Activated CD4-positive, CD25-positive, alpha-beta regulatory T cell (primary cell): ENCODE measurements at regions not wholly inside any gene's neighbourhood (a gene's known extent, or its start where the extent isn't known, plus 50 kb on each side); places are given as distances from the start of the nearest gene placed in this dataset.

Experiments used
- DNase-seq, 4 experiments: peaks; one replicate each; lab custom pipeline; 2025; lab: John Stamatoyannopoulos, UW

- no peak for DNase-seq
These were observed 202.1 kb upstream of the MEX3C start for GRCh38 chr18:51399491-51400122.

DNA sequence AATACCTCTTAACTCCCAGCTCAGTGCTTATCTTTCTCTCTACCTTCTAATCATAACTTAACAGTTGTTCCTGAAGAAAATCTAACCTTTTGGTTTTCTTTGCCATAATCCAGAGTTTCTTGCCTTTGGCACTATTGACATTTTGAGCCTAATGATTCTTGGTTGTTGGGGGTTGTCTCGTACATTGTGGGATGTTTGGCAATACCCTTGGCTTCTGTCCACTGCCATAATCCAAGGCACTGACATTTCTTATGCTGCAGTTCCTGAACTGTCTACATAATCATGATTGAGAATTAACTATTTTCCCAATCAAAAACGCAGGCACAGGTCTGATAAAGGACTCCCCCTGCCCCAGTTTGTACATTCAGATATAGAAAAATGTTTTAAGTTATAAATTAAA lies 203.2 kb upstream of the MEX3C start:
- no peak for DNase-seq

DNA sequence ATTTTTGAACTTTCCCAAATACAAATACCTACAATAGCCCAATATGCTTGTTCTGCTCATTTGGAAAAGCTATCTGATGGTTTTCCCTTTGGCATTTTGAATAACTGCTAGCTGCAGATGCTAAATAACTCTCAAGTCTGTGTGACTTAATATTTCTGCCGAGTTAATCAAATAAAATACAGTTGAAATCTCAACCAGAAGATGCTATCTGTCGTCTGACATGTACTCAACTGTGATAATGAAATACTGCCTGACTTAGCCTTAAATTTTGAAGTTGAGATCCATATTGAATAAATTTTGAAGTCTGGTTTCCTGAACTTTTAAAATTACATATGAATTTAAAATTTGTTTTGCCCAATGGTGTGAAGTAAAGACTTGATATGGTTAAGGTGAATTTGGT lies 204.4 kb upstream of the MEX3C start:
- no peak for DNase-seq

DNA sequence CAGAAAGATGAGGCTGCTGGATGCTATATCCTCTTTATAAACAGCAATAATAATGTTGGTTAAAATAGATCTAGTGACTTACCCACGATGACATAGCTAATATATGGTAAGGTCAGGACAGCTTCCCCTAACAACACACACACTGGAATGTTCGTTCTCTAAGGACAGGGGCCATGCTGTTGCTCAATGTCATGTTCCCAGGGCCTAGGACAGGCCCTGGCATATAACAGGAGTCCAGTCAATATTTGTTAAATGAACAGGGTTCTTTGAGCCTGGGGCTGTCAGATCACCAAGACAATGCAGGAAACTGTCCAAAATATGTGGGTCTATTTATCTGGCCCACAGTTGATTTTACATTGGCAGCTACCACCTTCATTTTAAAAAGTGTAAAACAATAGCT lies 207.1 kb upstream of the MEX3C start:
- DNase-seq, result no peak

DNA sequence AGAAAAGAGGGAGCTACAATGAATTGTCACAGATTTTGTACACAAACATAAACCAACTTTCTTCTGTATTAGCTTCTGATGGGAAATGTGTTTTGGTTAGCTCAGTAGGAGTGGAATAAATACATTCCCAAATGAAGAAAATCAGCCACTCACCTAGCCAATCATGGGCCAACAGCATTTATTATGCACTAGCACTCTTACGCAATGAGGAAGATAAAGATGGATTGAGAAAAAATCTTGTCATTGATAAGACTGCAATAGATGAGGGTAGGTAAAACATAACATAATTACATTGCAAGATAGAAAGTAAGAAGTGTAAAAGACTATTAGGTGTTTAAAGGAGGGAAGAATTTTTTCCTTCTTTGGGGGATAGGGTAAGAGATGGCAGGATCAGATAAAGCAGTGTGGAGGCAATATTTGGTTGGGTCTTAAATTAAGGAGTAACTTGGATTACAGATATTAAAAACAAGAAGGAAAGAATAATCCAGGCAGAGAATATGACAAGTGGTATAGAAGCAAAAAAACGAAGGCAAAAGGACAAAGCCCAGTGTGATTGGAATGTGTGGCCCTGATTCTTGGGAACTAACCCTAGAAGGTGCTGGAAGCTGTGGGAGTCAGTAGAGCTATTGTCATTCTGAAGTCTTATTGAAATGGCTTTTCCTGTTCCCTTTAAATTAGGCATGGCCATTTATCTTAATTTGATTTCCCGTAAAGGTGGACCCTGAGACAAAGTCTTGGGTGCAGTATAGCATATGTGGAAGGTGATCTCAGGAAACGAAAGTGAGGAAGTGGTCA lies 208.4 kb upstream of the MEX3C start:
- no peak for DNase-seq

GRCh38 chr18:51417643-51418483 lies 220.4 kb upstream of the MEX3C start:
- DNase-seq, result no peak

DNA sequence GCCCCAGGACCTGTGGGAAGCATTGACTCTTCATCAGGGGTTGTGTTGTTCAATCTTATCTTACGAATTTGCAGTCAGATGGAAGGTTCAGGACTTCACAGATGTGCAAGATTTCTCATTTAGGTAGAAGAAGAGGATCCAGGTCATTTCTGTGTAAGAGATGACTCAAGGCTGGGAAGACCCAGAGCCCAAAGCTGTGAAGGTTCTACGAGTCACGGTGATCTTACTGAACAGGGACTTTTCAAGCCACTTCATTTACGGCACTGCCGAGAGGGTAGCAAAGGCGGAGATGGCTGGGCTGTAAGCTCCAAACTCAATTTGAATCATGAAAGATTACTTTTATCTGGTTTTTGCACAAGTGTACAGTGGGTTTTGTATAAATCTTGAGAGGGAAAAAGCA lies 228.0 kb upstream of the MEX3C start:
- DNase-seq, result no peak

DNA sequence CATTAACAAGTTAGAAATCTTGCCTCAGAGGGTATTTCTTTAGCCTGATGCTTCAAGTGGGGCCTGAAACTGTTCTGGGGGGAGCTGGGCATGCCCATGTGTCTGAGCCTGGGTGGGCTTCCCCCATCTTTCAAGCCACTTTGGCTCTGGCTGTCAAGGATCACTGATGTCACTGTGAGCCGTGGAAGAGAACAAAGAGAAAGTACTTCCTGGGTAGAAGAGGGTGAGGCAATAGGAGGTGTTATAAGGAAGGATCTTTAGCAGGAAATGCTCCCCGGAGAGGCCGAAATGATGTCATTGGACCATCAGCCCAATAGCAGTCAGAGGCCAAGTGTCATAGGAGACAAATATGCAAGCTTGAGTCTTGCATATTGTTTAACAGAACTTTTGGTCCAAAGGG lies 228.4 kb upstream of the MEX3C start:
- DNase-seq, result no peak

DNA sequence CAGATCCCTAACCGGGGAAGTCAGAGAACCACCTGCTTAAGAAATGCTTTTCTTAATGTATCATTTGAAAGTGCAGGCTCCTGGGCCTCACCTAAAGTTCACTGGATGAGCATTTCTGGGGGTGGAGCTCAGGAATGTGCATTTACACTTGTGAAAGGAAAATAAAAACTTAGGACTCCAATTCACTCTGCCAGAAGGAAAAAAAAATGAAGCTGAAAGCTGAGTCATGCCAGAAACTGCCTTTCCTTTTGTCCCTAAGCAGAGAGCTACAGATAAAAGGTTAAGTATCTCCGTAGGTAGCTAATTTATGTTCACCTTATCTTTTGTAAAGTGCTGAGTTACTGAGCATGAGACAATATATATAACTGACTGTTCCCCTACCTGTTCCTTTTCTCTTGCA lies 229.5 kb upstream of the MEX3C start:
- no peak for DNase-seq

DNA sequence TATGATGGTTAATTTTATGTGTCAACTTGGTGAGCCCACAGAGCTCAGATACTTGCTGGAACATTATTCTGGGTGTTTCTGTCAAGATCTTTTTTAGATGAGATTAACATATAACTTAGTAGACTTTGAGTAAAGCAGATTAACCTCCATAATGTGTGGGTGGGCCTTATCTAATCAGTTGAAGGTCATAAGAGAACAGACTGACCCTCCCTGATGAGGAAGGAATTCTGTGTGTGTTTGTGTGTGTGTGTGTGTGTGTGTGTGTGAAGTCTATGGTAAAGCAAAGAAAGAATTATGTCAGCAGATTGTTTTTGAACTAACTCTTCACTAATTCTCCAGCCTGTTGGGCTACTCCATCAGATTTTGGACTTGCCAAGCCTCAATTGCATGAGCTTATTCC lies 232.2 kb upstream of the MEX3C start:
- DNase-seq, result no peak

GRCh38 chr18:51430538-51430937 lies 233.1 kb upstream of the MEX3C start:
- no peak for DNase-seq

DNA sequence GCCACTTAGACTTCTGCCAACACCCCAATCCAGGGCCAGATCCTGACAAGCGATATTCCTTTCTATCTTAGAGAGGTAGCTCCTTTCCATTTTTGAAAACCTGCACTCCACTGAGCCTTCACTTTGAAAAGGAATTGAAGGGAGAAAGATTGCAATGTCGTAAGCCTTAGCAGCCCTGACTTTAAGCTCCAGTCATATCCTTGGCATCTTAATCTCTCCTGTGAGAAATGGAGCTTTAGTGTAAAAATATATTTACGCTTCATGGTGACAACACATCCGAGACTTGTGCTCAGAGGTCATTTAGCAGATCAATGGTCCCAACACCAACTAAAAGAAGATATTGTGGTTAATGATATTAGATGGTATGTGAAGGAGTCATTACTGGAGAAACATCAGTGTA lies 235.8 kb upstream of the MEX3C start:
- no peak for DNase-seq

GRCh38 chr18:51433881-51434280 lies 236.4 kb upstream of the MEX3C start:
- DNase-seq, result no peak

DNA sequence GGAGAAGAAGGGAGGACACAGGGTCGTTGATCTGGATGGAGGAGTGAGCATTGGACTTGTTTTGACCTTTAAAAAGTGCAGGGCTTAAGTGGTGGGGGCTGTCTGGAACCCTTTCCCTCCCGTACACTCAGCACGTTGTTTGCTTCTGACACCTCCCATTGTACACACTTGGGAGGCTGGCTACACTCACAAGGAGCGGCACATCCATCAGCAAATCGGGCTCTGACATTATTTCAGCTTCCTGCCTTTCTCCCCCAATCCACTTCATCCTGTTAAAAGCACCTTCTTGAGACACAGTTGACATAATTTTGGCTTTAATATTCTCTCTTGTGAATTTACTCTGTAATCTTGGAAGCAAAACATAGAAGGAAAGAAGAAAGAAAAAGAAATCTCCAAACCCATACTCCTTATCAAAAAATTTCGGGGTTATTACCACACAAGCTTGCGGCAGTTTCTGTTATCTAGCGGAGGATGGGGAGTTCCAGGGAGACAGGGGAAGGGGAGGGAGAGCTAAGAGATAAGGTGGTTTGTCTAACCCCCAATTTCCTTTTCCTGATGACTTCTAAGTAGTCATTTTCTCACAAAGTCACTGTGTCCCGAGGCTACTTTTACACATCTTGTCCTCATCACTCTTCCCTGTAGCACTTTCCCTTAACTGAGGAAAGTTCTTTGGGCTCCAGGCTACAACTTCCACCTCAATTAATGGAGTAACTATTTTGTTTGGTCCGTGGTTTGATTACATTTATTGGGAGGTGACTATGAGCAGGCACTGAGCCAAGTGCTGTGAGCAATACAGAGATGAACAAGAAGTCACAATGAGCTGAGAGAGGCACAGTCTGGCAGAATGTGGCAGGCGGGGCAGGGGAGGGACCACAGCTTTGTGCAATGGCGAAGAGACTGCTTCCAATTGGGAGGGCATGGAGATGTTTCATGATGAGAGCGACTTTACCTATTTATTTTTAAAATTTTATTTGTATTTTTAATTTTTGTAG lies 240.1 kb upstream of the MEX3C start:
- DNase-seq, result no peak

DNA sequence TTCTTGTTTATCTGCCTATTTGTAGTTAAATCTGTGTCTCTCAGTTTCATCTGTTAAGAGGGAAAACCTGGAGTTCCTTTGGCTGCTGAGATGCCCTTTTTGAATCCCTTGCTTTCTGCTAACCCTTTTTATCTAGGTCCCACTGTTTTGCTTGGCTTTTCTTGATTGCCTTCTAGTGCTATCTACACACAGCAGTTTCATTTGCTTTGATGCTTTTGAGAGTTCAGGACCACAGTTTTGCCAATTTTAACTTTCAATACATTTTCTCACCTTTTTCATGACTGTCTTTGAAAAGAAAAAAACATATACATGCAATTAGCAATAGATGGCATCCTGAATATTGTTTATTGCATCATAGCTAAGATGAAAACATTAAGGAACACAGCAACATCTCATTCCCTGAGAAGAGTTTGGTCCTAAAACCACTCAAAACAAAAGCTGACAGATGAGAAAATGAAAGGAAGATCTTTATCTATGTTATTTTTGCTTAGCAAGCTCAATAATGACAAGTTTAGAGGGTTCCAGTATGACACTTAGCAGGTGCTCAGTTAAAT lies 241.4 kb upstream of the MEX3C start:
- DNase-seq, result no peak

DNA sequence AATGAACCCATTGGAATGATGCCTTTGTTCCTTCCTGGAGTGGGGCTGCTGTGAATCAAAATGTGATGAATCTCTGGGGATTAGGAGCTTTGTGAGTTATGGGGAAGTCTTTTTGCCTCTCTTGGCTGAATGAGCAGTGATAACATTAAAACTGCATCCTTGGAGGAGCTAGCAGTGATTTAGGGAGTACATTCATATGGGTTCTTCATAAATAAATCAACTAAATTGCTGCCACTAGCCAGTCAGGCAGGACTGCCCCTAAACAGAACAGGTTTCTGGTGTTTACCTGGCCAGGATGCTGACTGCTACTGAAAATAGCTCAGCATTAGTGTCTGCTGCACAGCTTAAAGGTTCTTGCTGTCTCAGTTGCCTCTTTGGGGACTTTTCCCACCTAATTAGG lies 244.5 kb upstream of the MEX3C start:
- no peak for DNase-seq

GRCh38 chr18:51446571-51447210 lies 249.2 kb upstream of the MEX3C start:
- DNase-seq, result no peak

DNA sequence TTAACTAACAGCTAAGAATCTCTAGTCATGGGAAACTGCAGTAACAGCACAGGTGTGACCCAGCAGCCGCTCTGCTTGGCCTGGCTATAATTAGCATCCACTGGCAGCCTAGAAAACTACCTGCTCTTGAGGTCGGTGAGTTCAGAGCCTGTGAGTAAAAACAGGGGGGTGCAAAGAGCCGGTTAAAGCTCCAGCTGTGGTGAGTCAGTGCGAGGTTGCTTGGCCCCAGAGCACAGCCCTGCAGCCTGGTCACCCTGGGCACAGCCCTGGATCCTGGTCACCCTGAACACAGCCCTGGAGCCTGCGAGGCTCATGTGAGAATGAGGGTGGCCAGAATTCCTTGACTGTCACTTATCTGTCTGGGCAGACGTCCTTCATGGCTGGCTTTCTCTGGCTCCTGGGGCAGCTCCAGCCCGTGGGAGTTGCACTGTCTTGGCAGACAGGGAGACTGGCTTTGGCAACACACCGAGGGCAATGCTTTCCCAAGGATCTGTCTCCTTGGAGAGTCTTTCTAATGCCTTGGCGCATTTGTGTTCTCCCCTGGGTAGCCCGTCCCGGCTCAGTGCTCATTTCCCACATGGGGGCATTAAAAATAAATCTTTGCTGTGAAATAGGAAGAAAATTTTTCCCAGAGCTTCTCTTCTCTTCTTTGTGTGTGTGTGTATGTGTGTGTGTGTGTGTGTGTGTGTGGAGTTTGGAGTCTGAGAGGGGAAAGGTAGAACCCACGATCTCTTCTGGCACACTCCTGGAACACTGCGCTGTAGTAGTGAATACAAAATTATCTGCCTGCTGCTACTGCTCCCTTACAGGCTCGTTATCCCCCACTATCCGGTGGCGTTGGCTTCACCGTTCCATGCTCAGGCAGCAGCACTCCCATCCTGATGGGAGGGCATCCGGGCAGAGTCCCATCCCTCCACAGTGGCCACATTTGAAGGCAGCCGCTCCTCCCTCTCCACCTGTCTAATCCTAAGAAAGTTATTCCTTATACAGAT lies 250.2 kb upstream of the MEX3C start:
- DNase-seq, result no peak

DNA sequence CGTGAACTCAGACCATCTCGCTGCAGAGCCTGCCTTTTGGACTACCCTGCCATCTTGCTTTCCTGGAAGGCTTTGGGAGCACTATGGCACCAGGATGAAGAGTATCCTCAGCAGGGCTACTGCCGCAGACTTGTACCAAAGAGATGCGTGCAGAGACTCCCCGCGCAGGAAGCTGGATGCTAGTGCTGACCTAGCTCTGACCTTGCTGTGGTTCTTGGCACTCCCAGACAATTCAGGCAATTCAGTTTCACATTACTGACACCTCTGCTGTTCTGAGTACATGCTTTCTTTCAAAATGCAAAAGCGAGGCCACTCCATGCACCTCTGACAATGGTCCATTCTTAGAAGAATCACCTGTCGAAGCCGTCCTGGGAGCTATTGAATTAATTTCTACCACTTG lies 251.5 kb upstream of the MEX3C start:
- DNase-seq, result no peak

GRCh38 chr18:51453594-51453993 lies 256.1 kb upstream of the MEX3C start:
- no peak for DNase-seq
